Right lung (tissue), 2 donors: ENCODE measurements at regions not wholly inside any gene's neighbourhood (a gene's known extent, or its start where the extent isn't known, plus 50 kb on each side); places are given as distances from the start of the nearest gene placed in this dataset.
"Not testable (repeated sequence)": the region's sequence is repeated elsewhere in the genome, so short reads cannot be mapped to it uniquely, and the experiment has no call there.

Source experiments
- DNase-seq, 2 donors: peaks; one replicate each; pipeline ENCODE4 v3.0.0-alpha.2; 2013

- DNase-seq: no peak
Measured at GRCh38 chr12:105641749-105642148, 311.3 kb downstream of the C12orf75 start.

GRCh38 chr12:105644770-105645169, 314.3 kb downstream of the C12orf75 start:
- no peak for DNase-seq

GRCh38 chr12:105654606-105655005, 324.1 kb downstream of the C12orf75 start:
- no peak for DNase-seq

- DNase-seq: no peak
Measured at GRCh38 chr12:105658389-105658788, 327.9 kb downstream of the C12orf75 start.

GRCh38 chr12:105659355-105660075, 329.0 kb downstream of the C12orf75 start:
- no peak for DNase-seq

GRCh38 chr12:105664765-105665164, 334.3 kb downstream of the C12orf75 start:
- DNase-seq: not testable (repeated sequence)

- no peak for DNase-seq
Measured at GRCh38 chr12:105665366-105665765, 334.9 kb downstream of the C12orf75 start.

- DNase-seq: peak in 1 of 2 donors; percentile 19
Measured at GRCh38 chr12:105667973-105668743, 337.7 kb downstream of the C12orf75 start.

- no peak for DNase-seq
Measured at GRCh38 chr12:105670672-105671071, 340.2 kb downstream of the C12orf75 start.

GRCh38 chr12:105671720-105672119, 341.2 kb downstream of the C12orf75 start:
- DNase-seq: no peak

GRCh38 chr12:105672121-105672975, 341.9 kb downstream of the C12orf75 start:
- DNase-seq: peak; percentile 60 to 67

- DNase-seq: no peak
Measured at GRCh38 chr12:105674871-105675699, 344.6 kb downstream of the C12orf75 start.

GRCh38 chr12:105676694-105677093, 346.2 kb downstream of the C12orf75 start:
- no peak for DNase-seq

- no peak for DNase-seq
Measured at GRCh38 chr12:105677672-105678071, 347.2 kb downstream of the C12orf75 start.

GRCh38 chr12:105679982-105680381, 349.5 kb downstream of the C12orf75 start:
- DNase-seq: no peak

- DNase-seq: no peak
Measured at GRCh38 chr12:105681341-105681740, 350.9 kb downstream of the C12orf75 start.

GRCh38 chr12:105682821-105683220, 352.3 kb downstream of the C12orf75 start:
- not testable (repeated sequence) for DNase-seq

- not testable (repeated sequence) for DNase-seq
Measured at GRCh38 chr12:105683836-105684235, 353.3 kb downstream of the C12orf75 start.

- DNase-seq: no peak
Measured at GRCh38 chr12:105698075-105698474, 367.6 kb downstream of the C12orf75 start.

GRCh38 chr12:105699209-105699608, 368.7 kb downstream of the C12orf75 start:
- no peak for DNase-seq

- peak; percentile 32 to 33 for DNase-seq
Measured at GRCh38 chr12:105704787-105705186, 374.3 kb downstream of the C12orf75 start.
